ENCODE measurements at regions not wholly inside any gene's neighbourhood (a gene's known extent, or its start where the extent isn't known, plus 50 kb on each side); places are given as distances from the start of the nearest gene placed in this dataset.
"Not testable (repeated sequence)": the region's sequence is repeated elsewhere in the genome, so short reads cannot be mapped to it uniquely, and the experiment has no call there.

- no peak for DNase-seq
Measured at GRCh38 chr4:57993944-57994343, 883.8 kb upstream of the IGFBP7 start.

- DNase-seq: no peak
Measured at GRCh38 chr4:57989430-57989829, 879.2 kb upstream of the IGFBP7 start.

DNA sequence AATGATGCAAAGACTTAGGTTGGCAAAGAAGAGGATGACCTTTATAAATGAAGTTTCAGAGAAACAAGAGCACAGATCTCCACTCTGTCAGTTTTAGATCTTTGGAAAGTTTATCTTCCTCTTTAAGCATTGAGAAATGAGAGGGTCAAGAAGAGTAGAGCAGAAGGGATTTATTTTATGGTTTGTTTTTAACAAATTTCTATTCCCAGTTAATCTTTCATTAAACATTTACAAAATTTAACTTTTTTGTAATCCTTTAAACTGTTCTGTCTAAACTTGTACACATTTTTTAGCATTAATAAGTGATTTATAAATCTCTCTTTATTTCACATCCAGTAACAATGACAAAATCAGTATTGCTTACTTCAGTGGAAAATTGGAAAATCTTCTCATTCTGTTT is 875.0 kb upstream of the IGFBP7 start:
- no peak for DNase-seq

- DNase-seq: no peak
Measured at GRCh38 chr4:57981123-57981522, 870.9 kb upstream of the IGFBP7 start.

DNA sequence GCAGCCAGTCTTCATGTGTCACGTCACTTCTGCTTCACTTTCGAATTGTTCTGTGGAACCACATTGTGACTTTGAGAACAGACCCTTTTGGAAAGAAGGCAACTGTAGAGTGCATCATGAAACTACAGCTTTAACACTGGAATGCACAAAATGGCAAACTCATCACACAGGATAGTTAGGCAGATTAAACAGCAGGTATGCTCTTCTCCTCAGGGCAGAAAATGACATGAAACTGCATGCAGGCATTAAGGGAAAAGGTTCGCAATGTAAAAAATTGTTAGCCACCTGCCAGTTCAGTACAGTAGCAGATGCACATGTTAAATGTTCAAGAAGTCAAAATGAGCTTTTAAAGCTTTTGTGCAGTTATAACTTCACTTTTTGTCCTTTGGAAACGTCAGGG is 864.6 kb upstream of the IGFBP7 start:
- no peak for DNase-seq

DNA sequence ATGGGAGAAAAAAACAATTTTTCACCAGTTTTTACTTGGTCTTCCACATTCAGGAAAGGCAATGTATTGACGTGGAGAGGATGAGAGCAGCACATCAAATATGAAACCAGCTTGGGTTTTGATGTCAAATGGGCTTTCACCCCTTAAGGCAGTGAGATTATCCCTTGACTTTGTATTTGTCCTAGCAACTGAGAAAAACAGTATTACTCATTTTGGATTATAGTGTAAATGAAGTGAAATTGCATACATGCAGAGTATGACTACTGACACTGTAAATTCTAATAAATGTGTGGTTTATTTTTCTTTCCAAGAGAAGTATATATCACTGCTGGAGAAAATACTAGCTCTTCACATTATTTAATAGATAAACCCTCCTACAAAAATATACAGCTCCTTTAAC is 863.6 kb upstream of the IGFBP7 start:
- DNase-seq: no peak

DNA sequence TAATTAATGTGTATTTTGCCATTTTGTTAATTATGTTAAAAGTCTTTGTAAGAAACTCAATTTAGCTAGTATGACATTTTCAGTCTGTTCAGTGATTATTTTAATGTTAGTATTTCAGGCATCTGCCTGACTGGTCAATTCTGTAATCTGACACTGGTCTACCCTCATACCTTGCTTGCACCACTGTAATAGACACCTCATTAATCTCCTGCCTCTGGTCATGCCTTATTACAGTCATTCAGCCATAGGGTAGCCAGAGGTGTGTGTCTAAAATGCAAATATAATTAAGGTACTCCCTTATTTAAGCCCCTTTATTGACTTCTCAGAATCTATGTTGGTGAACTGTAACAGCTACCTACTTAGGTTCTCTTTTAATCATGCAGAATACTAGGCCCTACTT is 861.1 kb upstream of the IGFBP7 start:
- DNase-seq: no peak

- no peak for DNase-seq
Measured at GRCh38 chr4:57966987-57967760, 857.0 kb upstream of the IGFBP7 start.

- DNase-seq: not testable (repeated sequence)
Measured at GRCh38 chr4:57965431-57965830, 855.2 kb upstream of the IGFBP7 start.

DNA sequence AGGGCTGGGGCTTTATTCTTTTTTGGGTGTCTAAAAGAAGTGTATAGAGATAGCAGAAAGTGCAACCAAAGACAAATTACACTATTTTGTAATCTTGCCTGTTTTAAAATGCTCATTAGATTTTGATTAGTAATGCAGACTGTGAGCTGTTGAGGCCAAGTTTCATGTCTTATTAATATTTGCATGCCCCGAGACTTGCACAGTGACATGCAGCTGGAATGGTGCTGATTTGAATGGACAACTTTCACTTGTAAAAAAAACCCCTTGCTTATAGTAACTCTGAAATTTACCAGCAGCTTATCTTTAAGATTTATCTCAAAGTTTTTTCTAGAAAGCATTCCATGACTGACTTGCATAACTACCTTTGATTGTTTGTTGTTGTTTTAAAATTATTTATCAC is 835.1 kb upstream of the IGFBP7 start:
- no peak for DNase-seq

DNA sequence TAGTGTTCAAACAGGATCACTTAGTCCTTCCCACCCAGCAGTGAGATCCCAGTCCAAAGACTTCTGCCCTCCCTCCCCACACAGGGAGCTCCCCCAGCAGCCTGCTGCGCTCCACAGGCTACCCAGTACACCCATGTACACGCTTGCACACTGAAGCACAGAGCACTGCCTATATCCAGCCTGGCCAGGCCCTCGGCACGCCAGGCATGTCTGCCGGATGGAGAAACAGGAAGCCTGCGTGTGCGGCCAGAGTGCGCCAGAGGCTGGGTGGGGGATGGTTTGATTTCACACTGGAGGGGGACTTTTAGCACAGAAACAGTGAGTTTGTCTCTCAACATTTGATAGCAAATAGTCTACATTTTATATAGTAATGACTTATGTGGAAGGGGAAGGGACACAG is 833.5 kb upstream of the IGFBP7 start:
- DNase-seq: no peak

GRCh38 chr4:57937326-57937725 is 827.1 kb upstream of the IGFBP7 start:
- not testable (repeated sequence) for DNase-seq

DNA sequence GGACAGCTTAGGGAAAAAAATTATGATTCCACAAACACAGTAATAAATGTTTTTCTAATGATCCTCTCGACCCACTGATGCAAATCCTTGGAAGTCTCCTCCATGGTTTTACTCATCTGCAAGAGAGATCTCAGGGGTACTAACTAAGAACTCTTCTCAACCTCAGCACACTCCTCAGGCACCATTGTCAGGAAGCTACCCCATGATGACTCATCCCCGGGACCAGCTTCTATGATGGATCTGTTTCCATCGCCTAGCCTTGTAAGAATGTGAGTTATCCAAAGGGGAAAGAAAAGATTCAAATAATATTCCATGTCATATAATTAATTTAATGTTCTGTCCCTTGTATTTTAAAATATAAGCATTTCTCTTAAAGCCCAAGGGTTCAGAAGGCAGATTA is 816.1 kb upstream of the IGFBP7 start:
- DNase-seq: no peak

DNA sequence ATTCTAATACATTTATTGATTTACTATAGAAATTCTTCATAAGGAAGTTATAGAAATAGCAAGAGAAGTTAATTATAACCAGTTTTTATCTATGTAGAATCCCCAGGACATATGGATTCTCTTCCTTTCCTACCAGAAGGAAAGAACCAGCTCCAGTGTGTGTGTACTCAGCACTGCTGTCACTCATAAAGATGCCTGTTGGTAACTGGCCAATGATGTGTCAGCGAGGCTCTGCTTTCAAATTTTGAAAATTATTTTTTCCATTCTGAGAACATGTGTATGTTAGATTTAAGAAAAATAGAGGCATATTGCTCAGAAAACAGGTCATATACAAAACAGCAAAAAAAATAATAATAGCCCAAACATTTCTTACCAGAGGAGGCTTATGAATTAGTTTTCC is 814.8 kb upstream of the IGFBP7 start:
- no peak for DNase-seq

DNA sequence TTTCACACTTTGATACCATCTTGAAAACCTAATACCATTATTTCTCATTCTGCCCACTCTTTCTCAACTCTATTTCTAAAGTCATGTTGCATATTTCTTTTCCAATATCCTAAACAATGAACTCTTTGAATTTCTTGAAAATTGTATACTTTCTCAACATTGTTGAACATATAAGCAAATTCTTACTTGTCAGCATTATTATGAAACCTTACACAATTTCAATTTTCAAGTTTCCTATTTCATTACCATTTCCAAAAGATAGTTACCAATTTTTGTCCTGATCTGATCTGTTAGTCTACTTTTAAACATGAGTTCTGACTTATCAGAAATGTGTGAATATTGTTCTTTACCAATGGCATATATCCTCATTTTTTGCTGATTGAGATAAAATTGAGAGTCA is 806.3 kb upstream of the IGFBP7 start:
- DNase-seq: no peak

DNA sequence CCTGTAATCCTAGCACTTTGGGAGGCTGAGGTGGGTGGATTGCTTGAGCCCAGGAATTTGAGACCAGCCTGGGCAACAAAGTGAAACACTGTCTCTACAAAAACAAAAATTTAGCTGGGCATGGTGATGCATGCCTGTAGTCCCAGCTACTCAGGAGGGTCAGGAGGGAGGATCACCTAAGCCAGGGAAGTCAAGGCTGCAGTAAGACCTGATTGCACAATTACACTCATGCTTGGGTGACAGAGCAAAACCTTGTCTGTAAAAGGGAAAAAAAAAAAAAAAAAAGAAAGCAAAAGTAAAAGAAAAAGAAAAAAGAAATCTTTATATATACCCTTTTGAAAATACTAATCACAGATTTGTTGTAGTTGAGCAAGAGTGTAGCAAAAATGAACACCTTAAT is 801.0 kb upstream of the IGFBP7 start:
- DNase-seq: no peak

DNA sequence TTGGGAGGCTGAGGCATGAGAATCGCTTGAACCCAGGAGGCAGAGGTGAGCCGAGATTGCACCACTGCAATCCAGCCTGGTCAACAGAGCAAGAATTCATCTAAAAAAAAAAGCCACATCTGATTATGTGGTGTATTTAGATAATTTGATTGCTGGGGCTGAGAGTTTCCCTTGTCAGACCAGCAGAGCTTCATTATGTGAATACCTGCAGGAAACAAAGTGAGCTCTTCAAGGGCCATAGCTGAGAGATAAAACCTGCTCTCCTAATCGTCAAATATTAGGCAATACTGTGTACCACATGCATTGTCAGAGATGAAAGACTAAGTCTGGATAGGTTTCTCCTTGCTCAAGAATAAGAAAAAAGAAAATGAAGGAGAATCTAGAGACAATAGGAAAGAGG is 800.0 kb upstream of the IGFBP7 start:
- no peak for DNase-seq

DNA sequence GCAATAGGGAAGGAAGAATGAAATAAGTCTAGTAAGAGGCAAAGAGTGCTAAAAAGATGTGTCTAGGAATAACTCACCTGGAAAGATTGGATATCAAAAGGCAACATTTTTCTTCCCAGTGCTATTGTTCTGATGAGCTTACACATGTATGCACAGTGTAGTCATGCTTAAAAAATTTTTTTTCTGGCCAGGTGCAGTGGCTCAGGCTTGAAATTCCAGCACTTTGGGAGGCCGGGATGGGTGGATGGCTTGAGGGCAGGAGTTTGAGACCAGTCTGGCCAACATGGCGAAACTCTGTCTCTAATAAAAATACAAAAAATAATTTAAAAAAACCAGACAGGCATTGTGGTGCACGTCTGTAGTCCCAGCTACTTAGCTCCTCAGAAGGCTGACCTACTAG is 795.8 kb upstream of the IGFBP7 start:
- no peak for DNase-seq

DNA sequence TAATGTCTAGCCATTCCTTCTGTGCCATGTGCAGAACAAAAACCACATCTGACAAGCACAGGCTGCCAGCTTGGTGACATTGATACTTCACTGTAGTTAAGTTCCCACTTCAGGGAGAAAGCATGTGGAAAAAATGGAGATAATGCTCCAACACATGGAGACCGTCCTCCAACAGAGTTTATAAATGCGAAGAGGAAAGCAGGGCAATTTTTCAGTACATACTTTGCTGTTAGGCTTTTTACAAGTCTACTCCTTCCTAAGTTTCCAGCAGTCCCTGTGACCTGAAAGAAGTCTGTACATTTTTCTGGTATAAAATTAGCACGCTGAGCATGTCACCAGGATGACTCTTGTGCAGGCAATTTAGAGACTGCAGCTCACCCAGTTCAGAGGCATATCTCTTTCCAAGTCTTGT is 766.9 kb upstream of the IGFBP7 start:
- DNase-seq: no peak

- DNase-seq: no peak
Measured at GRCh38 chr4:57875829-57876392, 765.7 kb upstream of the IGFBP7 start.

DNA sequence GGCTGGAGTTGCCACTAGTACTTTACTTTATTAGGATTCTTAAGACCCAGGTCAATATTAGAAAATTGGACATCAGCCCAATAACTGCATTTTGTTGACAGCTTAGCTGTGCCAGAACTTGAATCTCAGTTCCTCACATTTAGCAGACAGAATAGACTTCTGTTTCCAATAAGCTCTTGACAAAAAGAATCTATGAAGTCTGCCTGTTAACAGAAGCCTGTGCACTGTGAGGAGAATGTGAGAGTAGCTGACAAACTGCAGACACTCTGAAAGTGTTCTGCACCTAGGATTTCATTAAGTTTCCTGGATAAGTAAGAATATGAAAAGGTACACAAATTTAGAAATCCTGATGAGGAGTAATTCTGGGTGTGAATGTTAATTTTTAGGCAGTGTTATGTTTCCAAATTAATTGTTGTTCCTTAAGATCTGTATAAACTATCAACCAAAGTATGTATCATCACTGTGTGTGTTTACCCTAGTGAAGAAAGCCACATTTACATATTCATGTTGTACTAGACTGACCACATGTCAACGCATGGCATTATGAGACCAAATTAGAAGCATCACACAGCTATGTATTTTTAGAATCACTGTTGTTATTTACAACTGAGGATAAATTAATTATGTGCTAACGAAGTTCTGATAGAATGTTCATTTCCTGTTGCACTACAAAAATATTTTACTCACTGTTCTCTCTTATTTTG is 756.4 kb upstream of the IGFBP7 start:
- no peak for DNase-seq

DNA sequence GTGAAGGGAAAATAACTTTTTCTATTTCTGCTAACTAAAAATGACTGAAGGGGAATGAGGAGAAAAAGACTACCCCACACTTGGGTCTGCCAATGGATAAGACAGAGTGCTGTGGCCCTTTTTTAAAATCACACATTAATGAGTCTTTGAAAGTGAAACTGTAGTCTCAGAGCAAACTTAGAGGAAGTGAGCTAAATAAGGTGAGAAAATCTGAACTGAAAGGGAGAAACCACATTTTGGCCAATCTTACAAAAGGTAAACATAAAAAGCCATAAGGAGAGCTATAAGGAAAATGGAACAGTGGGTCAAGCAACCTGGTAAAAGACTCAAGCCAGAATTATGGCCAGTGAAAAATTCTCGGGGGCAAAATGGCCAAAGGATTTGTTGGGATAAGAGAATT is 755.1 kb upstream of the IGFBP7 start:
- no peak for DNase-seq

DNA sequence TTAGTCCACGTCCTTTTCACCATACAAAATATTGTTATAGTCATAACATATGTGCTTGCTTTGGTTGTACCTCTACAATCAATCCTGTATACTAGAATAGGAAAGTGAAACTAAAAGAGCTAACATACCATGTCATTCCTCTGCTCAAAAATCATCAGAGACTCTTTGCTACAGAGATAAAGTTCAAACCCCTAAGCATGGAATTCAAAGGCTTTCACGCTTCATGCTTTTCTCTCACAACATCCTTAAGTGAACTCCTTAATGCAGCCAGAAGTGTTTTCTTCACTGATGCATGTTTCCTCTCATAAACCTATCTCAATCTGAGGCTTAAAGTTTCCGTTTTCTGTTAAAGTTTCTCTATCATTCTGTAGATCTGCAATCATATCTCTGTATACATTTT is 744.6 kb upstream of the IGFBP7 start:
- DNase-seq: no peak

GRCh38 chr4:57850141-57850540 is 740.0 kb upstream of the IGFBP7 start:
- no peak for DNase-seq

All from NCI-H2029 (cell line).